ENCODE measurements at regions not wholly inside any gene's neighbourhood (a gene's known extent, or its start where the extent isn't known, plus 50 kb on each side); places are given as distances from the start of the nearest gene placed in this dataset.
"Not testable (repeated sequence)": the region's sequence is repeated elsewhere in the genome, so short reads cannot be mapped to it uniquely, and the experiment has no call there.

DNA sequence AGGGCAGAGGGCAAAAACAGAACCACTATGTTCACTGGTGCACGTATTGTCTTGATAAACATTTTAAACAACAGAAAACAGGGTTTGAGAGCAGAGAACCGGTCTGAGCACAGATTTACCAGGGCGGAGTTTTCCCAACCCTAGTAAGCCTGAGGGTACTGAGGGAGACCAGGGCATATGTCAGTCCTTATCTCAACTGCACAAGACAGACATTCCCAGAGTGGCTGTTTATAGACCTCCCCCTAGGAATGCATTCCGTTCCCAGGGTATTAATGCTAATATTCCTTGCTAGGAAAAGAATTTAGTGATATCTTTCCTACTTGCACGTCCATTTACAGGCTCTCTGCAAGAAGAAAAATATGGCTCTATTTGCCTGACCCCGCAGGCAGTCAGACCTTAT is 99.7 kb upstream of the ANKRD50 start:
- TF ChIP-seq, protein P1, sequence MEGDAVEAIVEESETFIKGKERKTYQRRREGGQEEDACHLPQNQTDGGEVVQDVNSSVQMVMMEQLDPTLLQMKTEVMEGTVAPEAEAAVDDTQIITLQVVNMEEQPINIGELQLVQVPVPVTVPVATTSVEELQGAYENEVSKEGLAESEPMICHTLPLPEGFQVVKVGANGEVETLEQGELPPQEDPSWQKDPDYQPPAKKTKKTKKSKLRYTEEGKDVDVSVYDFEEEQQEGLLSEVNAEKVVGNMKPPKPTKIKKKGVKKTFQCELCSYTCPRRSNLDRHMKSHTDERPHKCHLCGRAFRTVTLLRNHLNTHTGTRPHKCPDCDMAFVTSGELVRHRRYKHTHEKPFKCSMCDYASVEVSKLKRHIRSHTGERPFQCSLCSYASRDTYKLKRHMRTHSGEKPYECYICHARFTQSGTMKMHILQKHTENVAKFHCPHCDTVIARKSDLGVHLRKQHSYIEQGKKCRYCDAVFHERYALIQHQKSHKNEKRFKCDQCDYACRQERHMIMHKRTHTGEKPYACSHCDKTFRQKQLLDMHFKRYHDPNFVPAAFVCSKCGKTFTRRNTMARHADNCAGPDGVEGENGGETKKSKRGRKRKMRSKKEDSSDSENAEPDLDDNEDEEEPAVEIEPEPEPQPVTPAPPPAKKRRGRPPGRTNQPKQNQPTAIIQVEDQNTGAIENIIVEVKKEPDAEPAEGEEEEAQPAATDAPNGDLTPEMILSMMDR (IDR thresholded peaks at IDR 0.05; ENCODE audit: low read length), result not testable (repeated sequence)
- not testable (repeated sequence) for TF ChIP-seq EZH2 (IDR thresholded peaks at IDR 0.05; ENCODE audit: borderline replicate concordance, low read length)

All from OCI-LY1 (cell line).